ENCODE measurements at regions not wholly inside any gene's neighbourhood (a gene's known extent, or its start where the extent isn't known, plus 50 kb on each side); places are given as distances from the start of the nearest gene placed in this dataset.

GRCh38 chr1:58890609-58891008 lies 106.8 kb upstream of the JUN start:
- no peak for DNase-seq (ENCODE audit: low read depth in 3 of 3, low spot score in 1 of 3)

- no peak for DNase-seq (ENCODE audit: low read depth in 3 of 3, low spot score in 1 of 3)
These were observed 107.5 kb upstream of the JUN start for GRCh38 chr1:58891347-58891746.

DNA sequence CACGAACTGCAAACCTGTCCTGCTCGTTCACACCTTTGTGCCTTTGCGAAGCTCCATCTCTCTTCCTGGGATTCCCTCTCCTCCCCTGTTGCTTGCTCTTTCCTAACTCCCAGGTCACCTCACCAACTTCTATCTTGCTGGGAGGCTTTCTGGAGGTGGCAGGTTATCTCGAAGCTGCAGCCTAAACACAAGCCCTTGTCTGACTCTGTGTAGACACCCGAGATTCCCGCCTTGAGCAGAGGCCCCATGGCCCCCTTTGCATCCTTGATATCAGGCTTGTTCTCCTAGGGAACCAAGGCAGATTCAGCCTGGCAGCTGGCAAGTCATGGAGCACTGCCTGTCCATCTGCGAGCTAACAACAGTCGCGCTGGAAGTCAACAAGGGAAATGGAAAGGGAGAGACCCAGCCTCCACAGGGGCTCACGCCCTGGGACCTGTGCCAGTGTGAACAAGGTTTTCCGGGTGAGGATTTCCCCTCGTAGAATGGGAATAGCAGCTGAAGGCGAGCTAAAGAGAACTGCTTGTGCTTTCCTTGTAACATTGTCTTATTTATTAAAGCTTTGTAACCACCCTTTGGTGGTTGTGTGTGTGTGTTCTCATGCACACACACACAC lies 109.5 kb upstream of the JUN start:
- no peak for DNase-seq (ENCODE audit: low read depth in 3 of 3, low spot score in 1 of 3)

- no peak for DNase-seq (ENCODE audit: low read depth in 3 of 3, low spot score in 1 of 3)
These were observed 111.2 kb upstream of the JUN start for GRCh38 chr1:58895082-58895481.

DNA sequence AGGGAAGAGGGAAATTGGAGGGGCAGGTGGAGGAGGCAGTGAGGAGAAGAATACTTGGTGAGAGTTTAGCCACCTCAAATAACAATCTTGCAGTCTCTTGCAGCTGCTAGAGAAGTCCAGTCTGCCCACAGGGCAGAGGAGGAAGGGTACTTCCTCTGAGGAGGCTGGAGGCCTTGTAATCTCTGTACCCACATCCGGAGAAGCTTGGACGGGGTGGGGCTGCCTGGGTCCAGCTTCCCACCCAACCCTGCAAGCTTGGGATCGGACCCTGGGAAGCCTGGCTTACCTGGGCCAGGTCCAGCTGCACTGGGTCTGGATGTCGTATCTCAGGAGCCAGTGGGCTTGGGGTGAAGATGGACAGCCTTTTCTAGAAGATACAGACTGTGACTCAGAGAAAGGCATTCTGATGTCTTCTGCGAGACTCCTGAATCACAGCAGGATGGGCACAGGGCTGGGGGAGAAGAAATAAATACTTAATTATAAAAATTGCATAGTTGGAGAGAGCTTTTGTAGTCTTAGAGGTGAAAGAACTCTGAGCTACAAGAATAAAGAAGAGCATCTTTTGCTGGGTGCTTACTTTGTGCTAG lies 111.8 kb upstream of the JUN start:
- no peak for DNase-seq (ENCODE audit: low read depth in 3 of 3, low spot score in 1 of 3)

DNA sequence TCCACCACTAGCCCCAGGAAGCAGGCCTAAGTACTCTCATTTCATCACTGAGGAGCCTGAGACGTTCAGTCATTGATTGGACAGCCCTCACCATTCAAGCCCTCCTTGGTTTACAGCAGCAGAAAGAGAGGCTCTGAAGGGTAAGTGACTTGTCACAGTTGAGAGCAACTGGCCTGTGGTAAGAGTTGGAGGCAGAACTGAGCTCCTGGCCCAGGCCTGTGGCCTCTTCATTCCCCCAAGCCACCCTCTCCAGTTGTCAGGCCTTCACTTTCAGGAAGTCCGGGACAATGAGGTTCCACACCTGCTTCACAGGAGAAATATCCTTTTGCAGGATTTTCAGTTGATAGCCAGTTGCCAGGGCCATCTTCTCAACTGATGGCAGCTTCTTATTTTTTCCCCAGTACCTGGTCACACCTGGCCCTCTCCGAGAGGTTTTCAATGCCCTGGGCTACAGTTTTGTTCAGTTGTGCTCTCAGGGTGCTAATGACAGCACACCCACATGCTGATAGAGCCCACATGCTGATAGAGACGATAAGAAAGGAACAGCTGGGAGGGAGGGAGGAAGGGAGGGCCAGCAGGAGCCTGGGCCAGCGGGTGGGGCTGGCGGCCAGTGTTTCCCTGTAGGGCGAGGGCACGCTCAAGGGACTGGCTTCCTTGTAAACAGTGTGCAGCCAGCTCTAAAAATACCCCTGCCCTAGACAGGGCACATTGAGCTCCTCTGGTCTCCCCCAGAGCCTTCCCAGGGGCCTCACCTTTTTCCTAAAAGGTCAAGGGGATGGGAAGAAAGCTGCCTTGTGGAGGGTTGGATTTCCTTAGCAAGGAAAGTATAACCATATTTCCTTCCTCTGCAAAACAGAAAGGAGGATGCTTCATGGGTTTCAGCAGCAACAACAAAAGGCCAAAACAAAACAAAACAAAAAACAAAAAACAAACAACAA lies 112.7 kb upstream of the JUN start:
- DNase-seq (ENCODE audit: low read depth in 3 of 3, low spot score in 1 of 3): no peak

- DNase-seq (ENCODE audit: low read depth in 3 of 3, low spot score in 1 of 3): no peak
These were observed 115.1 kb upstream of the JUN start for GRCh38 chr1:58898739-58899586.

- DNase-seq (ENCODE audit: low read depth in 3 of 3, low spot score in 1 of 3): no peak
These were observed 115.9 kb upstream of the JUN start for GRCh38 chr1:58899587-58900271.

DNA sequence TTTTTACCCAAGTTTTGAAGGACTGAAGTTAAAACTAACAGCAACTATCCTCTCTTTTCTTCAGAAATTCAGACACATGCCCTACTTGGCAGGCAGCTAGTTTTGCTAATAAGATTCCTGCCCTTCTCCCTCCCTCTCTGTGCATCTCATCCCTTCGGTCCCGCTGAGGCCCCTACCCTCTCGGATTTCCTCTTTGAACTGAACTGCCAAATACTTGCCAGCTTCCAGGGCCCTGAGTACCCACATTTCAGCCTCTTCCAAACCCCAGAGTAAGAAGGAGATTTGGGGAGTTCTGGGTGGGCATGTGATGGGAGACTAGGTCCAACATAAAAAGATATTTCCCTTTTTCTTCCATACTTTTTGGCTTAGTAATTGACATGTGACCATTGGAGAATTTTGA lies 116.5 kb upstream of the JUN start:
- no peak for DNase-seq (ENCODE audit: low read depth in 3 of 3, low spot score in 1 of 3)

DNA sequence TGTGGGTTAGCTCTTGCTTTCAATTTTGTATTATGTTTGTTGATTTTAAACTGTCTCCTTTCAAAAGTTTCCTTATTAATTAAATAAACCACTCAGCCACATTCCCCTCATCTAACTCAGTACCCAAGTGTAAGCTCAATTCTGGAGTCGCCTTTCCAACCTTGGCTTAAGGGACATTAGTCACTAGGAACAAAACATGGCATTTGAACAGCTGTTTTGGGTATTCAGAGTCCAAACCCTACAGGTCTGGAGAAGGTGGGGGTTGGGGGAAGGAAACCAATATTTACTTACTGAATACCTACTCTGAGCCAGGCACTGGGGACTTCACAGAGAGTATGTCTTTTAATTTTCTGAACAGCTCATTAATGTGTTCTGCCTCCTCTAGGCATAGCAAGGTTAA lies 117.2 kb upstream of the JUN start:
- no peak for DNase-seq (ENCODE audit: low read depth in 3 of 3, low spot score in 1 of 3)

- DNase-seq (ENCODE audit: low read depth in 3 of 3, low spot score in 1 of 3): no peak
These were observed 119.1 kb upstream of the JUN start for GRCh38 chr1:58902830-58903513.

- peak; percentile 18 to 71 (median 47) for DNase-seq (ENCODE audit: low read depth in 3 of 3, low spot score in 1 of 3)
These were observed 119.9 kb upstream of the JUN start for GRCh38 chr1:58903514-58904298.

DNA sequence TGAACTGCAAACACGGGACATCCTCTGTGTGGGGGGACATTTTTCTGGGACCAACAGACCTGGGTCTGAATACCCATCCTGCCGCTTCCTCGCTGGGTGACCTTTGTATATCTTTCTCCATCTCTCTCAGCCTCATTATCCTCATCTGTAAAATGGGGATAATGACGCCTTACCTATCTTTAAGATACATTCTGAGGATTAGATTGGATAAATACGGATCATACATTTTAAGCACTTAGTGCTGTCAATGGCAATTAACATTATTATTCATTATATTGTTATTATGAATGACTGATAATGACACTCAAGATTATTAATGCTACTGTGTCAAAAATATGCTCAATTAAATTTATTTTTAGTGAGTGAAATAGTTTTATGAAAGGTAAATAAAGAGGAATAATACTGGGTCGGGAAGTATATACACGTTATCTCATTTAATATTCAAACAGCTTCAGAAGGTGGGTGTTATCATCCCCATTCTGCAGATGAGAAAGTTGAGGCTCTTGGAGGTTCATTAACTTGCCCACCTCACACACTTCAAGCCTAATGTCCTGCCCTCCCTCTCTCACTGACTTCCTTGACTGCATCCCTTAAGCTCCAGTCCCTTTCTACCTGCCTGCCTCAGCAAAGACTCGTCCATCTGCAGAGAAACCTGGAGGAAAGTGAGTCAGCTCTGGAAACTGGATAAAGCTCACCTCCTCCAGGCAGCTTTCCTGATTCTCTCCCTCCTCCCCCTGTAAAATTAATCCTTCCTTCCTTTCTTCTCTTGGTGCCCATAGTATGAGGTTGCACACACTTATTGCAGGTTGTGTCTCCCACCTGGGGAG lies 120.7 kb upstream of the JUN start:
- DNase-seq (ENCODE audit: low read depth in 3 of 3, low spot score in 1 of 3): no peak

DNA sequence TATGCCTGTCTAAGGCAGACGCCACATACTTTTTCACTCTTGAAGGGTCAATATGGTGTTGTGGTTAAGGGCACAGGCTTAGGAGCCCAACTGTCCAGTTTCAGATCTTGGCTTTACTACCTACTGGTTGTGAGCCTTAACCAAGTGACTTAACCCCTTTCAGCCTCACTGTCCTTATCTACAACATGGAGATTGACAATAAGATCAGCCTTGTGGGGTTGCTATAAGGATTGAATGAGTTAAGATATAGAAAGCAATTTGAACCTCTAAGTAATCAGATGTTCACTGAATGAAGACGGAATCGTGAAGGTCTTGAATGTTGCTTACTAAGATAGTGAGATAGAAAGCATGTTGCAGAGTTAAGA lies 121.3 kb upstream of the JUN start:
- DNase-seq (ENCODE audit: low read depth in 3 of 3, low spot score in 1 of 3): no peak

GRCh38 chr1:58905628-58906221 lies 121.9 kb upstream of the JUN start:
- DNase-seq (ENCODE audit: low read depth in 3 of 3, low spot score in 1 of 3): no peak

DNA sequence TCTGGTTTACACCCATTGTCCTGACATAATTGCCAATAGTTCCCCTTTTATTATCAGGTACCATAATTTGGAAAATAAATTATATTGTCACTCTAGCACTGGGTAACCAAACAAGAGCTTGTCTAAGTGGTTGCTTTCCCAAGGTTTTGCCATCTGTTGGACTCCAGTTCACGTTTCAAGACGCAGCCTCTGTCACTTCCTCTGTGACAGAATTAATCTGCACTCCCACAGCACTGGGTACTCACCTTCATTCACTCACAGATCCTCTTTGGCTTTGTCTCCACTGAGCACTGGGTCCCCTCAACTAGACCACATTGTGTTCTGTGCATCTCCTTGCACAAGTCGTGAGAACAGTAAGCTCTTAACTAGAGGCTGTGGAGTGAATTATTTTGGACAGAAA lies 123.6 kb upstream of the JUN start:
- no peak for DNase-seq (ENCODE audit: low read depth in 3 of 3, low spot score in 1 of 3)

DNA sequence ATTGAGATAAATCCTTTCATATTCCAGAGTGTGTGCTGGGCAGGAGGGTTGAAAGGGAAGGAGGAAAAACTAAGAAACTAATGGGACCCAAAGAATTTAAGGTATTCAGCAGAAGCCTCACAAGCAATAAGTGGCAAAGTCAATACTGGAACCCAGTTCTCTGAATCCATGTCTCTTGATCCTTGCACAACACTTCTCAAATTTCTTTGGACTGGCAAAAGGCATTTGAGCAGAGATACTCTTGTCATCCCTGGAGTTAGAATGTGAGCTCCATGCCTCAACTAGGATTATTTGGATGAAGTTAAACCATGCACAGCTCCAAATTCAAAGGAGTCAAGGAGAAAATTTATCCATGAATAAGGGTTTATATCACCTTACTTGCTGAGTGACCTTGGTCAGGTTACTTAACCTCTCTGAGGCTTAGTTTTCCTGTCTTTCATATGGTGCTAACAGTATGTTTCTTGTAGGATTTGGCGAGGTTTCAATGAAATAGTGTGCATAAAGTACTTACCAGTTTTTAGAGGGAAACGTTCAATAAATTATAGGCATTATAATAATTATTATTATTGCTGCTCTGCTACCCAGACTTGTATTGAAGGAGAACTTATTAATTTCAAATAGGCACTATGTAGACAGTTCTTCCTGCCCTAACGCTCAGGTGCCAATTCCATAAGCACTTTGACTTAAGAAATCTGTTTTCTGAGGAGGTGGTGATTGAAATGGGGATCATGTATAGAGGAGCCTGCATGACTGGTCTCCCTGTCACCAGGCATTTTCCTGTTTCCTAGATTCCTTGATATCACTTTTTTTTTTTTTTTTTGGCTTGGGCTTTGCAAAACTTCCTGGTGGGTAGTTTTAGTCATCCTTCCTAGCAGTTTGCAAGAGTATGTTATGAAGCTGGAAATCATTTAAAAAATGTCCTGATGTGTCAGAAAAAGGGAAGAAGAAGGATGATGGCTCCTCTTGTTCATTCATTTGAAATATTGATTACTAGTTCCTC lies 125.0 kb upstream of the JUN start:
- no peak for DNase-seq (ENCODE audit: low read depth in 3 of 3, low spot score in 1 of 3)
